Keratinocyte (primary cell): ENCODE measurements at regions not wholly inside any gene's neighbourhood (a gene's known extent, or its start where the extent isn't known, plus 50 kb on each side); places are given as distances from the start of the nearest gene placed in this dataset.

ENCODE experiments used
- EZH2 ChIP-seq: IDR thresholded peaks from one replicate; pipeline ENCODE4 v1.6.1; 2012; ENCODE audit warnings: inconsistent platforms, mild to moderate bottlenecking, low read length, moderate library complexity
- TF ChIP-seq, protein P1 (sequence below), 3 experiments: IDR thresholded peaks in 1 of 3; conservative IDR thresholded peaks in 1 of 3; optimal IDR thresholded peaks in 1 of 3; 2 replicates in 2 of 3; 3 replicates in 1 of 3; pipeline versions ENCODE3 to v1.5.1; 2011; ENCODE audit warnings: low read length in 3 of 3, mild to moderate bottlenecking in 3 of 3, moderate library complexity in 2 of 3, control low read depth in 1 of 3, inconsistent platforms in 1 of 3; ENCODE audit not compliant: insufficient read depth in 2 of 3; ENCODE audit errors: extremely low read depth in 1 of 3

DNA sequence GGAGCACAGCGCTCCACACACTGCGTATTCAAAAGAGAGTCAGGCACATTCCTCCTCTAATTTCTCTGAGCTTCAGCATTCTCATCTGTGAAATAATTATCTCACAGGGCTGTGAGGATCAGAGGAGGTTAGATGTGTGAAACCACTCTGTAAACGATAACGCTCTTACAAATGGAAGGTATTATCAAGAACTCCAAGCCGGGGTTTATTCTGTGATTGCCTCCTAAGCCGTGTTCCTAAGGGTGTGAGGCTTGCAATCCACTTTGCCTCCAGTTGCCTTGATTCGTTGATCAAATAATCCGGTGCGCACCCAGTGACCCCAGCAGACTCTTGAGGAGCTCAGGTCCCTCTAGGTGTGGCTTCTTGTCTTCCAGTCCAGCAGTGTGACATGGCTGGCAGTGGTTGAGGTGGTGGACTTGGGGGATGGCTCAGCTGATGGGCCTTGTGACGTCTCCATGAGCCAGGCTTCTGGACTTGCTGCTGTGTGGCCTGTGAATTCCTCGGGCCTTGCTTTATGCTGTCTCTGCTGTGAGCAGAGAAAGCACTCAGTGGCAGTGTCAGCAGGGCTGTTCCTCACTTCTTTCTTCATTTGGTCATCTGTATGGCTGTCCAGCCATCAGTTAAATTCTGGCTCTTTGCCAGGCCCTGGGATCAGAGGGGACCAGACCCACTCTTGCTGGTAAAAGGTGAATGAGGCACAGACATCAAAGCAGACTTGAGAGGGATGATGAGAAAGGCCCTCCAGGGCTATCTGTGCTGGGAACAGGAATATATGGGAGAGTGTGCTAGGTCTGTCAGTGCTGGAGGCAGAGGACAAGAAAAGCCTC is 71.0 kb downstream of the SLC25A47 start:
- TF ChIP-seq, protein P1, sequence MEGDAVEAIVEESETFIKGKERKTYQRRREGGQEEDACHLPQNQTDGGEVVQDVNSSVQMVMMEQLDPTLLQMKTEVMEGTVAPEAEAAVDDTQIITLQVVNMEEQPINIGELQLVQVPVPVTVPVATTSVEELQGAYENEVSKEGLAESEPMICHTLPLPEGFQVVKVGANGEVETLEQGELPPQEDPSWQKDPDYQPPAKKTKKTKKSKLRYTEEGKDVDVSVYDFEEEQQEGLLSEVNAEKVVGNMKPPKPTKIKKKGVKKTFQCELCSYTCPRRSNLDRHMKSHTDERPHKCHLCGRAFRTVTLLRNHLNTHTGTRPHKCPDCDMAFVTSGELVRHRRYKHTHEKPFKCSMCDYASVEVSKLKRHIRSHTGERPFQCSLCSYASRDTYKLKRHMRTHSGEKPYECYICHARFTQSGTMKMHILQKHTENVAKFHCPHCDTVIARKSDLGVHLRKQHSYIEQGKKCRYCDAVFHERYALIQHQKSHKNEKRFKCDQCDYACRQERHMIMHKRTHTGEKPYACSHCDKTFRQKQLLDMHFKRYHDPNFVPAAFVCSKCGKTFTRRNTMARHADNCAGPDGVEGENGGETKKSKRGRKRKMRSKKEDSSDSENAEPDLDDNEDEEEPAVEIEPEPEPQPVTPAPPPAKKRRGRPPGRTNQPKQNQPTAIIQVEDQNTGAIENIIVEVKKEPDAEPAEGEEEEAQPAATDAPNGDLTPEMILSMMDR (optimal IDR thresholded peaks at IDR 0.05 in 1 of 3, IDR thresholded peaks at IDR 0.05 in 1 of 3, conservative IDR thresholded peaks at IDR 0.05 in 1 of 3; ENCODE audit: extremely low read depth in 1 of 3, insufficient read depth in 2 of 3, low read length in 3 of 3) = no peak
- no peak for TF ChIP-seq EZH2
